OCI-LY3 (cell line): ENCODE measurements at regions not wholly inside any gene's neighbourhood (a gene's known extent, or its start where the extent isn't known, plus 50 kb on each side); places are given as distances from the start of the nearest gene placed in this dataset.
A peak's percentile ranks its signal among the peaks of the same experiment; 100 is the strongest.

Experiments
- H2AFZ ChIP-seq: fragments of 200-600, 300-600 bp; shearing (Covaris generic); 2 replicates; pipeline ENCODE4 v1.6.0; 2014; ENCODE audit warnings: antibody characterized with exemption, low read depth, low read length
- H3K27ac ChIP-seq: fragments of 200-600, 300-600 bp; sonication (generic); 2 replicates; pipeline ENCODE4 v1.5.1; 2014; ENCODE audit warnings: mild to moderate bottlenecking, low read length, moderate library complexity, mixed read lengths
- H3K27me3 ChIP-seq: fragments of 200-600, 300-600 bp; sonication (generic); 2 replicates; pipeline ENCODE4 v1.6.1; 2014; ENCODE audit warnings: low read depth, low read length, mixed read lengths
- H3K36me3 ChIP-seq: fragments of 200-600, 300-600 bp; sonication (generic); replicated peaks from 2 replicates; pipeline ENCODE3; 2014; ENCODE audit warnings: low read depth, low read length, mixed read lengths
- H3K4me1 ChIP-seq: fragments of 300-600, 200-600 bp; sonication (generic); 2 replicates; pipeline ENCODE4 v1.6.1; 2014; ENCODE audit warnings: low read length, mixed read lengths
- H3K4me2 ChIP-seq: fragments of 200-600, 300-600 bp; sonication (generic); 2 replicates; pipeline ENCODE4 v1.6.1; 2014; ENCODE audit warnings: low read length, mixed read lengths
- H3K4me3 ChIP-seq: fragments of 300-600, 200-600 bp; sonication (generic); 2 replicates; pipeline ENCODE4 v1.5.1; 2014; ENCODE audit warnings: antibody characterized with exemption, mild to moderate bottlenecking, low read length, moderate library complexity
- H3K79me2 ChIP-seq: fragments of 300-600, 200-600 bp; shearing (Covaris generic); 2 replicates; pipeline ENCODE4 v1.6.1; 2014; ENCODE audit warnings: mild to moderate bottlenecking, low read length, mixed read lengths
- H3K9ac ChIP-seq: fragments of 300-600, 200-600 bp; shearing (Covaris generic); 2 replicates; pipeline ENCODE4 v1.6.0; 2014; ENCODE audit warnings: mild to moderate bottlenecking, low read length, moderate library complexity
- H3K9me3 ChIP-seq: fragments of 200-600, 300-600 bp; shearing (Covaris generic); 2 replicates; pipeline ENCODE4 v1.6.1; 2014; ENCODE audit warnings: low read length, mixed read lengths; ENCODE audit not compliant: insufficient read depth
- H4K20me1 ChIP-seq: fragments of 200-600, 300-600 bp; sonication (generic); 2 replicates; pipeline ENCODE4 v1.6.1; 2016; ENCODE audit warnings: low read length, mixed read lengths; ENCODE audit not compliant: insufficient read depth
- CTCF ChIP-seq: fragments of 200-600, 300-600 bp; sonication (generic); IDR thresholded peaks from 2 replicates; pipeline ENCODE4 v1.5.1; 2014; ENCODE audit warnings: antibody characterized with exemption, low read length, low read depth
- EZH2phosphoT487 ChIP-seq: fragments of 200-600 bp; shearing (Covaris generic); IDR thresholded peaks from 2 replicates; pipeline ENCODE4 v1.6.1; 2018; ENCODE audit warnings: antibody characterized with exemption, mixed run types, low read depth

- Histone ChIP-seq H3K4me2 (peak overlapping the region; percentile 74), H3K79me2 (no peaks in the 10 kb centered on the region), H3K4me3 (peak overlapping the region; percentile 49), H3K36me3 (no peaks in the 10 kb centered on the region), H3K9ac (peak overlapping the region; percentile 28; the same call in 1 of the 2 replicates), H4K20me1 (no peaks in the 10 kb centered on the region), H3K9me3 (no peaks in the 10 kb centered on the region), H3K27ac (peak overlapping the region; percentile 31), H2AFZ (peak overlapping the region; percentile 62; the same call in 1 of the 2 replicates), H3K4me1 (peaks cover 36% of the 10 kb centered on the region), H3K27me3 (peaks cover 5% of the 10 kb centered on the region)
- TF ChIP-seq CTCF (no peak), EZH2phosphoT487 (no peak)
Observed at GRCh38 chr12:96136725-96137378, 57.3 kb upstream of the ELK3 start.

- Histone ChIP-seq H3K27me3 (no peaks in the 10 kb centered on the region), H3K4me3 (no peak overlapping the region), H3K79me2 (no peaks in the 10 kb centered on the region), H3K9ac (no peak overlapping the region), H4K20me1 (no peaks in the 10 kb centered on the region), H2AFZ (no peak overlapping the region), H3K4me2 (no peak overlapping the region), H3K9me3 (no peaks in the 10 kb centered on the region), H3K27ac (no peak overlapping the region), H3K36me3 (no peaks in the 10 kb centered on the region), H3K4me1 (peaks cover 42% of the 10 kb centered on the region)
- TF ChIP-seq EZH2phosphoT487 (no peak), CTCF (no peak)
Observed at GRCh38 chr12:96140174-96140573, 54.0 kb upstream of the ELK3 start.

GRCh38 chr12:96141216-96141912 is 52.8 kb upstream of the ELK3 start:
- Histone ChIP-seq H3K4me2 (no peak overlapping the region), H3K9me3 (no peaks in the 10 kb centered on the region), H3K27me3 (no peaks in the 10 kb centered on the region), H3K79me2 (no peaks in the 10 kb centered on the region), H2AFZ (no peak overlapping the region), H3K9ac (no peak overlapping the region), H3K27ac (no peak overlapping the region), H3K4me3 (no peak overlapping the region), H4K20me1 (no peaks in the 10 kb centered on the region), H3K36me3 (no peaks in the 10 kb centered on the region), H3K4me1 (peaks cover 43% of the 10 kb centered on the region)
- TF ChIP-seq CTCF (no peak), EZH2phosphoT487 (no peak)

GRCh38 chr12:96143392-96143791 is 50.8 kb upstream of the ELK3 start:
- Histone ChIP-seq H3K27me3 (no peaks in the 10 kb centered on the region), H3K27ac (no peak overlapping the region), H3K9me3 (no peaks in the 10 kb centered on the region), H2AFZ (peak overlapping the region; percentile 87), H3K4me2 (peak overlapping the region; percentile 54), H3K4me1 (peaks cover 45% of the 10 kb centered on the region), H3K79me2 (no peaks in the 10 kb centered on the region), H4K20me1 (no peaks in the 10 kb centered on the region), H3K4me3 (peak overlapping the region; percentile 17; the same call in 1 of the 2 replicates), H3K36me3 (no peaks in the 10 kb centered on the region), H3K9ac (no peak overlapping the region; the same call in 1 of the 2 replicates)
- TF ChIP-seq EZH2phosphoT487: no peak
- no peak for TF ChIP-seq CTCF
